Ishikawa (cell line): ENCODE measurements at regions not wholly inside any gene's neighbourhood (a gene's known extent, or its start where the extent isn't known, plus 50 kb on each side); places are given as distances from the start of the nearest gene placed in this dataset.

Source experiments
- CEBPB ChIP-seq: IDR thresholded peaks from 2 replicates; pipeline ENCODE4 v1.6.1; 2012
- CREB1 ChIP-seq: IDR thresholded peaks from 2 replicates; pipeline ENCODE4 v1.6.1; 2012; ENCODE audit warnings: low read depth
- EGR1 ChIP-seq: IDR thresholded peaks from 2 replicates; pipeline ENCODE4 v1.6.1; 2012
- EP300 ChIP-seq: IDR thresholded peaks from 2 replicates; pipeline ENCODE4 v1.6.1; 2012; ENCODE audit warnings: borderline replicate concordance
- FOXM1 ChIP-seq: IDR thresholded peaks from 2 replicates; pipeline ENCODE4 v1.6.1; 2012; ENCODE audit warnings: low read depth, borderline replicate concordance
- MAX ChIP-seq: IDR thresholded peaks from 2 replicates; pipeline ENCODE4 v1.6.1; 2012
- NFIC ChIP-seq: IDR thresholded peaks from 2 replicates; pipeline ENCODE4 v1.6.1; 2012
- RAD21 ChIP-seq: IDR thresholded peaks from 2 replicates; pipeline ENCODE4 v1.6.1; 2012; ENCODE audit warnings: low read depth
- REST ChIP-seq: IDR thresholded peaks from 2 replicates; pipeline ENCODE4 v1.6.1; 2012; ENCODE audit warnings: low read depth, mild to moderate bottlenecking
- TAF1 ChIP-seq: IDR thresholded peaks from 2 replicates; pipeline ENCODE4 v1.6.1; 2012; ENCODE audit warnings: low read depth, mild to moderate bottlenecking
- TCF12 ChIP-seq: IDR thresholded peaks from 2 replicates; pipeline ENCODE4 v1.6.1; 2012; ENCODE audit warnings: low read depth
- TEAD4 ChIP-seq: IDR thresholded peaks from 2 replicates; pipeline ENCODE4 v1.6.1; 2012
- USF1 ChIP-seq: IDR thresholded peaks from 2 replicates; pipeline ENCODE4 v1.6.1; 2012
- YY1 ChIP-seq: IDR thresholded peaks from 2 replicates; pipeline ENCODE4 v1.6.1; 2012; ENCODE audit warnings: low read depth
- ZBTB7A ChIP-seq: IDR thresholded peaks from 2 replicates; pipeline ENCODE4 v1.6.1; 2012; ENCODE audit warnings: low read depth

GRCh38 chr9:18189871-18190670 lies 283.9 kb upstream of the ADAMTSL1 start:
- TF ChIP-seq YY1 = no peak
- no peak for TF ChIP-seq REST
- TF ChIP-seq CEBPB = no peak
- TF ChIP-seq ZBTB7A = no peak
- no peak for TF ChIP-seq CREB1

GRCh38 chr9:18190671-18191374 lies 283.1 kb upstream of the ADAMTSL1 start:
- TF ChIP-seq RAD21 = no peak
- TF ChIP-seq ZBTB7A = no peak
- TF ChIP-seq REST = no peak
- no peak for TF ChIP-seq USF1
- TF ChIP-seq TCF12 = no peak
- no peak for TF ChIP-seq FOXM1
- no peak for TF ChIP-seq MAX

- TF ChIP-seq TCF12 (no peak), REST (no peak), RAD21 (no peak), MAX (no peak), TEAD4 (no peak), ZBTB7A (no peak), CEBPB (no peak), EP300 (no peak), FOXM1 (no peak), YY1 (no peak), USF1 (no peak), TAF1 (no peak)
Measured at GRCh38 chr9:18194316-18194715, 279.6 kb upstream of the ADAMTSL1 start.

GRCh38 chr9:18195223-18195622 lies 278.7 kb upstream of the ADAMTSL1 start:
- TF ChIP-seq MAX (no peak), USF1 (no peak), TEAD4 (no peak), CREB1 (no peak), EGR1 (no peak), YY1 (no peak), ZBTB7A (no peak), TCF12 (no peak), TAF1 (no peak), CEBPB (no peak), EP300 (no peak), NFIC (no peak), RAD21 (no peak), FOXM1 (no peak), REST (no peak)
